ENCODE measurements at regions not wholly inside any gene's neighbourhood (a gene's known extent, or its start where the extent isn't known, plus 50 kb on each side); places are given as distances from the start of the nearest gene placed in this dataset.
"Not testable (repeated sequence)": the region's sequence is repeated elsewhere in the genome, so short reads cannot be mapped to it uniquely, and the experiment has no call there.

DNA sequence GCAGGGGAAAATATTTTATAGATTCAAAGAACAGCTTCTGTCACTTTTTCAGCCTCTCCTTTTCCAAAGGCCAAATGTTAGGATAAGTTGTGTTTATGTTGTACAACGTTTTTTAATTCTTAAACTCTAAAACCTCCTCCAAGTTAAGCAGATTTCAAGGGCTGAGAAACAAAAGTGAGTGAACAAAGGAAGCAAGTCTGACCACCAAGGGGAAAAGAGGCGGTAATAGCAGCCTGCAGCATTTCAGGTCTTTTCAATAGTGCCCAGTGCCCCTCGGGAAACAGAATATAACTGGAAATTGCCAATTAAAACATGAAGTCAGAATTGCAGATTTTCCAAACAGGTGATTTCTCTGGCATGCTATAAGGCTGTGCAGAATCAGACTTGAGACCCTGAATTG, 510.0 kb upstream of the HTR2C start:
- Histone ChIP-seq H3K9me3 (ENCODE audit: low read length) (no peaks in the 10 kb centered on the region), H2AFZ (ENCODE audit: low read depth, low read length) (no peak overlapping the region), H3K36me3 (ENCODE audit: insufficient read depth, low read length) (no peaks in the 10 kb centered on the region), H3K27me3 (ENCODE audit: insufficient read depth, low read length) (peaks cover 2% of the 10 kb centered on the region), H3K4me3 (ENCODE audit: low read length) (no peak overlapping the region), H3K4me1 (ENCODE audit: insufficient read depth, low read length) (no peaks in the 10 kb centered on the region)

DNA sequence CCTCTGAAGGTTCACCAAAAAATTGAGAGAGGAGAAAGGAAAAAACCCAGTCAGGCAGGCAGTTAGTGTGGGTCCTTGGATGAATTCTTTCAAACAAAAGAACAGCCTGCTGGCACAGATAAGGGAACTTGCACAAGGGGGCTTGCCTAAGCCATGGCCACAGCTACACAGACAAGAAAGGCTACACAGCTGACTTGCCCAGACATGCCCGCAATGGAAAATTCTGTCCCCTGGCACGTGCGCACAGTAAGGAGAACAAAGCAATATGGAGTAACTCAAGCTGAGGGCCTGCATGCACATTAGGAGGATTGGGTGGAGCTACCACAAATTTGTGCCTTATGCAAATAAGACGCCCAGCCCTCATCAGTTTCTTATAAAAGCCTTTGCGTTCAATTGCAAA, 512.5 kb upstream of the HTR2C start:
- no peaks in the 10 kb centered on the region for H3K4me1 ChIP-seq (ENCODE audit: insufficient read depth, low read length)
- H3K27me3 ChIP-seq (ENCODE audit: insufficient read depth, low read length): peaks cover 2% of the 10 kb centered on the region
- H3K9me3 ChIP-seq (ENCODE audit: low read length): no peaks in the 10 kb centered on the region
- no peaks in the 10 kb centered on the region for H3K36me3 ChIP-seq (ENCODE audit: insufficient read depth, low read length)
- H2AFZ ChIP-seq (ENCODE audit: low read depth, low read length): peak overlapping the region; percentile 28
- H3K4me3 ChIP-seq (ENCODE audit: low read length): no peak overlapping the region

DNA sequence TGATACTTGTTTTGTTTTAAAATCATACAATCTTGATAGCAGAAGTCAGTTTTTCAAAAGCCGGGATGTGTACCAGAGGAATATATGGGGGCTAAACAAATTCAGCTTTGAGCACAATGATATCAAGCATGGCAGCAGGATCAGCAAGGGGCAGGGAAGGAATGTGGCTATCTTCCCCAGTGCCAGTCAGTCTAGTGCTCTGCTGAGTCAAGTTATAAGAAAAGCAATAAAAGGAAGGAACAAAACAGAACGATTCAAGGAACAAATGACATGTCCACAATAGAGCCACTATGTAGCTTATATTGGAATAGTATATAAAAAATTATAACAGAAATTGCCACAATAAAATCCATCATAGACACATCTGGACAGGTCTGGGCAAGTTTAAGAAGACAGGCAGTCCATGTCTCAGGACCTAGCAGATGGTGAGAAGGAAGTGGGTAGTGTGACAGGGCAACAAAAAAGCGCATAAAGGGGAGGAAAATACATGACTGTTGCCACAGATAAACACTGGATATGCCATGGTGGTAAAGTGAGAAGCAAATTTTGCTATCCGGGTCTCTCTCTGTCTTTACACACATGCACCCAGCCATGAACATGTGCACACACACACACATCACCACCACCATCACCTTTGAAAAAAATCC, 518.2 kb upstream of the HTR2C start:
- Histone ChIP-seq H3K36me3 (ENCODE audit: insufficient read depth, low read length) (no peaks in the 10 kb centered on the region), H3K9me3 (ENCODE audit: low read length) (no peaks in the 10 kb centered on the region), H2AFZ (ENCODE audit: low read depth, low read length) (no peak overlapping the region), H3K4me3 (ENCODE audit: low read length) (no peak overlapping the region), H3K4me1 (ENCODE audit: insufficient read depth, low read length) (no peaks in the 10 kb centered on the region), H3K27me3 (ENCODE audit: insufficient read depth, low read length) (no peaks in the 10 kb centered on the region)

DNA sequence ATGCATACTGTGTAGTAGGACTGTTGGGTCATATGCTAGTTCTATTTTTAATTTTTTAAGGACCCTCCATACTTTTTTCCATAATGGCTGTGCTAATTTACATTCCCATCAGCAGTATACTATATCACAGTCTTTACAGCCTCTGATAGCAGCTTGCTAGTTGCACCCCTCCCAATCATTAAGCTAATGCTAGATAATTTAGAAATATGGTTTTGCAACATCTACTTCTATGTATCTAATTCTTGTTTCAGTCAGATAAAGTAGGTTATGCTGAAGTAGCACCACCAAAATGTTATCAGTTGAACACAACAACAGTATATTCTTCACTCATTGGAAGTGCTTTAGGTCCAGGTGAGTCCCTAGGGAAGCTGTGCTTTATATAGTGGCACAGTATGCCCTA, 522.7 kb upstream of the HTR2C start:
- no peaks in the 10 kb centered on the region for H3K4me1 ChIP-seq (ENCODE audit: insufficient read depth, low read length)
- no peak overlapping the region for H3K4me3 ChIP-seq (ENCODE audit: low read length)
- no peaks in the 10 kb centered on the region for H3K27me3 ChIP-seq (ENCODE audit: insufficient read depth, low read length)
- no peaks in the 10 kb centered on the region for H3K36me3 ChIP-seq (ENCODE audit: insufficient read depth, low read length)
- H3K9me3 ChIP-seq (ENCODE audit: low read length): no peaks in the 10 kb centered on the region
- no peak overlapping the region for H2AFZ ChIP-seq (ENCODE audit: low read depth, low read length)

DNA sequence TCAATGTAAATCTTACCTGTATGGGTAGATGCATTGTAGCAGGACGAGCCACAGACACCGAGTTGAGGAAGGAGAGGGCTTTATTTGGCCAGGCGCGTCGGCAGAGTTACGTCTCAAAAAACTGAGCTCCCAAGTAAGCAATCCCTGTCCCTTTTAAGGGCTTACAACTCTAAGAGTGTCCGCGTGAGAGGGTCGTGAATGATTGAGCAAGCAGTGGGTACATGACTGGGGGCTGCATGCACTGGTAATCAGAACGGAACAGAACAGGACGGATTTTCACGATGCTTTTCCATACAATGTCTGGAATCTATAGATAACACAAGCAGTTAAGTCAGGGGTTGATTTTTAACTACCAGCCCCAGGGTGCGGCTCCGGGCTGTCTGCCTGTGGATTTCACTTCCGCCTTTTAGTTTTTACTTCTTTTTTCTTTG, 524.9 kb upstream of the HTR2C start:
- Histone ChIP-seq H3K36me3 (ENCODE audit: insufficient read depth, low read length) (no peaks in the 10 kb centered on the region), H3K4me1 (ENCODE audit: insufficient read depth, low read length) (no peaks in the 10 kb centered on the region), H3K4me3 (ENCODE audit: low read length) (no peak overlapping the region), H2AFZ (ENCODE audit: low read depth, low read length) (no peak overlapping the region), H3K9me3 (ENCODE audit: low read length) (no peaks in the 10 kb centered on the region), H3K27me3 (ENCODE audit: insufficient read depth, low read length) (no peaks in the 10 kb centered on the region)

DNA sequence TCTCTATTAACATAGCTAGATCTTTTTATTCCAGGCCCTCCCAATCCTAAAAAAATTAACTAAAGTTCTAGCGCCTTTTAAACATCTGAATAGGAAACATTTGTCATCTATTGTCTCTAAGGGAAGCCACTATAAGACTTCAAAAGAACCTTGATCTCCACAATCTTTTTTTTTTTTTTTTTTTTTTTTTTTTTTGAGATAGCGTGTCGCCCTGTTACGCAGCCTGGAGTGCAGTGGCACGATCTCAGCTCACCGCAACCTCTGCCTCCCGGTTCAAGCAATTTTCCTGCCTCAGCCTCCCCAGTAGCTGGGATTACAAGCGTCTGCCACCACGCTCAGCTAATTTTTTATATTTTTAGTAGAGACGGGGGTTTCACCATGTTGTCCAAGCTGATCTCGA, 526.5 kb upstream of the HTR2C start:
- H3K27me3 ChIP-seq (ENCODE audit: insufficient read depth, low read length); H3K4me3 ChIP-seq (ENCODE audit: low read length); H2AFZ ChIP-seq (ENCODE audit: low read depth, low read length); H3K4me1 ChIP-seq (ENCODE audit: insufficient read depth, low read length); H3K36me3 ChIP-seq (ENCODE audit: insufficient read depth, low read length); H3K9me3 ChIP-seq (ENCODE audit: low read length): not testable (repeated sequence)

DNA sequence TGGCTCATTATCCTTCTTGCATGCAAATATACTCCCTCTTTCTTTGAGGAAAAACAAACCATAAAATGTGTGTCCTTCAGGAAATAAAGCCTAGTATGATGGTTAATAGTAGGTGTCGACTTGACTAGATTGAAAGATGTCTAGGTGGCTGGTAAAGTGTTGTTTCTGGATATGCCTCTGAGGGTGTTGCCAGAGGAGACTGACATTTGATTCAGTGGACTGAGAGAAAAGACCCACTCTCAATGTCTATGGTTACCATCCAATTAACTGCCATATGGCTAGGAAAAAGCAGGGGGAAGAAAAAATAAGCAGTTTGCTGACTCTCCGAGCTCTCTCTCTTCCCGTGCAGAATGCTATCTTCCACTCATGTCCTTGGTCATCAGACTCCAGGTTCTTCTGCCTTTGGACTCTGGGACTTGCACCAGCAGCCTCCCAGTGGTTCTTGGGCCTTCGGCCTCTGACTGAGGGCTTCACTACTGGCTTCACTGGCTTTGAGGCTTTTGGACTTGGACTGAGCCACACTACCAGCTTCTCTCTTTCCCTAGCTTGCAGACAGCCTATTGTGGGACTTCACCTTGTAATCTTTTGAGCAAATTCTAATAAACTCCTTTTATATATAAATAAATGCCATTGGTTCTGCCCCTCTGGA, 532.1 kb upstream of the HTR2C start:
- H3K9me3 ChIP-seq (ENCODE audit: low read length): no peaks in the 10 kb centered on the region
- no peaks in the 10 kb centered on the region for H3K4me1 ChIP-seq (ENCODE audit: insufficient read depth, low read length)
- no peak overlapping the region for H3K4me3 ChIP-seq (ENCODE audit: low read length)
- H2AFZ ChIP-seq (ENCODE audit: low read depth, low read length): no peak overlapping the region
- no peaks in the 10 kb centered on the region for H3K36me3 ChIP-seq (ENCODE audit: insufficient read depth, low read length)
- no peaks in the 10 kb centered on the region for H3K27me3 ChIP-seq (ENCODE audit: insufficient read depth, low read length)

DNA sequence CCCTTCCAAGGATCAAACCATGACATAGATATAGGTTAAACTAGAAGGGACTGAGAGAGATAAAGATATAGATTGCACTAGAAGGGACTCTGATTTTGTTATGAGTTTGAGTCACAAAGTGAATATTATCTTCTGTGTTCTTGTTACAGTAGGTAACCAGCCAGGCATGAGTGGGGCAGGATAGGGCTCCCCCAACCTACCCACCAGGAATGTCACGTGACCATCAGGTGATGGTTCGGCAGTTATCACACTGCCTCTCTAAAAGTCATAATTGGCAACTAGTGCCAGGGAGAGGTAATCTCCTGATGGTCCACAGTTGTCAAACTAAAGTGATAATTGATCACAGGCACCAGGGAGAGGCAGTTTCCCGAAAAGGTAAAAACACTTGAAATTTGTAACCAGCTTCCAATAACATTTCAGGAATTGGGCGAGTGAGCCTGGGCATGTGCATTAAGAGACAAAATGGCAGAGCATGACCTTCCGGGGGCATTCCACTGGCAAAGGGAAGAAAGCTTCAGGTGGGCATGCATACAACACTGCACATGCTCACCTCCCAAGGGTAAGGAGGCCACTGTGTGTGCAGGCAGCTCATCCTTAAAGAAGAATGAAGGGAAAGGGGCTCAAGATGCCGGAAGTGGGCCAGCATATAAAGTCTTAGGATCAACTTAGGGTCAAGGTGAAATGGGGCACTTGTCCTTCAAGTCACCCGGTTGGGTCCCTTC, 533.6 kb upstream of the HTR2C start:
- Histone ChIP-seq H3K4me1 (ENCODE audit: insufficient read depth, low read length) (no peaks in the 10 kb centered on the region), H3K36me3 (ENCODE audit: insufficient read depth, low read length) (no peaks in the 10 kb centered on the region)

DNA sequence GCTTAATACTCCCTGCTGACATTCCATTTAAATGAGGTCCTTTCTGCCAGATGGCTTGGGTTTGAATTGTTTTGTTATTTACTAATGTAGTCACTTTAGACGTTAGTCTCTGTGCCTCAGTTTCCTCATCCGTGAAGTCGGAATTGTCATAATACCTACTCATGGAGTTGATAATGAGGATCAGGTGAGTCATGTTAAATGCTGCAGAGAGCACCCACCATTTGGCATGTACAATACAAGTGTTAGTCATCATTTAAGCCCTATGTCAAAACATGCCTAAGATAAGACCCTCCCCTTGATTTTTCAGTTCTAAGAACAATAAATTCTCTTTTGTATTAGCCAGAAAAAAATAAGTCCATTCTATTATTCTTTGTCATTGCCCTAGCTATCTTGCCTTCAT, 534.8 kb upstream of the HTR2C start:
- Histone ChIP-seq H3K4me1 (ENCODE audit: insufficient read depth, low read length) (no peaks in the 10 kb centered on the region), H3K36me3 (ENCODE audit: insufficient read depth, low read length) (no peaks in the 10 kb centered on the region), H3K4me3 (ENCODE audit: low read length) (no peak overlapping the region), H3K9me3 (ENCODE audit: low read length) (no peaks in the 10 kb centered on the region), H2AFZ (ENCODE audit: low read depth, low read length) (no peak overlapping the region), H3K27me3 (ENCODE audit: insufficient read depth, low read length) (no peaks in the 10 kb centered on the region)

More for the DNA sequence above, 533.6 kb upstream of the HTR2C start:
- Histone ChIP-seq H3K9me3 (ENCODE audit: low read length) (no peaks in the 10 kb centered on the region), H3K4me3 (ENCODE audit: low read length) (no peak overlapping the region), H2AFZ (ENCODE audit: low read depth, low read length) (no peak overlapping the region), H3K27me3 (ENCODE audit: insufficient read depth, low read length) (no peaks in the 10 kb centered on the region)

DNA sequence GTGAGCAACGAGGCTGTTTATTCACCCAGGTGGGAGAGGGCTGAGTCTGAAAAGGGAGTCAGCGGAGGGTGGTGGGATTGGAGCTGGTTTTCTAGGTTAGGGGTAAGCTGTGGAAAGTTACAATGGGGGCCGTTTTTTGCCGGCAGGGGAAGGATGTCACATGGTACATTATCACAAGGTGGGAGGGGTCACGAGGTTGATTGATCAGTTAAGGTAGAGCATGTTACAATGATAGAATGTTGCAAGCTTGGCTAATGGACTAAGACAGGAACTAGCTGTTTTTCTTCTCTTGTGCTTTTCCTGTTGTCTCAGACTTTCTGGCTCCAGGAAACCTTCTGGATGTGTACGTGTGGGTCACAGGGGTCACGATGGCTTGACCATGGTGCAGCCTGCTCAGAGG, 536.3 kb upstream of the HTR2C start:
- Histone ChIP-seq H2AFZ (ENCODE audit: low read depth, low read length) (no peak overlapping the region), H3K4me1 (ENCODE audit: insufficient read depth, low read length) (no peaks in the 10 kb centered on the region), H3K9me3 (ENCODE audit: low read length) (no peaks in the 10 kb centered on the region), H3K4me3 (ENCODE audit: low read length) (no peak overlapping the region), H3K27me3 (ENCODE audit: insufficient read depth, low read length) (peaks cover 4% of the 10 kb centered on the region), H3K36me3 (ENCODE audit: insufficient read depth, low read length) (no peaks in the 10 kb centered on the region)

DNA sequence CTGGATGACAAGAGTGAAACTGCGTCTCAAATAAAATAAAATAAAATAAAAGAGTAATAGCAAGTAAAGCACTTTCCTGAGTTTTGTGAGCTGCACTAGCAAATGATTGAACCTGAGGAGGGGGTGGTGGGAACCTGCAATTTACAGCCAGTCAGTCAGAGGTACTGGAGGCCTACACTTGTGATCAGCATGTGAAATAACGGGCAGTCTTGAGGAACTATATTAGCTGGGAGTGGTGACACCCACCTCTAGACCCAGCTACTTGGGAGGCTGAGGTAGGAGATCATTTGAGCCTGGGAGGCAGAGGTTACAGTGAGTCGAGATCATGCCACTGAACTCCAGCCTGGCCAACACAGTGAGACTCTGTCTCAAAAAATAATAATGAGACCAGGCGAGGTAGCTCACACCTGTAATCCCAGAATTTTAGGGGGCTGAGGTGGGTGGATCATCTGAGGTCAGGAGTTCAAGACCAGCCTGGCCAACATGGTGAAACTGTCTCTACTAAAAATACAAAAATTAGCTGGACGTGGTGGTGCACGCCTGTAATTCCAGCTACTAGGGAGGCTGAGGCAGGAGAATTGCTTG, 537.1 kb upstream of the HTR2C start:
- Histone ChIP-seq H3K9me3 (ENCODE audit: low read length) (no peaks in the 10 kb centered on the region), H3K4me1 (ENCODE audit: insufficient read depth, low read length) (no peaks in the 10 kb centered on the region), H3K4me3 (ENCODE audit: low read length) (no peak overlapping the region), H3K27me3 (ENCODE audit: insufficient read depth, low read length) (peaks cover 4% of the 10 kb centered on the region), H2AFZ (ENCODE audit: low read depth, low read length) (no peak overlapping the region), H3K36me3 (ENCODE audit: insufficient read depth, low read length) (no peaks in the 10 kb centered on the region)

DNA sequence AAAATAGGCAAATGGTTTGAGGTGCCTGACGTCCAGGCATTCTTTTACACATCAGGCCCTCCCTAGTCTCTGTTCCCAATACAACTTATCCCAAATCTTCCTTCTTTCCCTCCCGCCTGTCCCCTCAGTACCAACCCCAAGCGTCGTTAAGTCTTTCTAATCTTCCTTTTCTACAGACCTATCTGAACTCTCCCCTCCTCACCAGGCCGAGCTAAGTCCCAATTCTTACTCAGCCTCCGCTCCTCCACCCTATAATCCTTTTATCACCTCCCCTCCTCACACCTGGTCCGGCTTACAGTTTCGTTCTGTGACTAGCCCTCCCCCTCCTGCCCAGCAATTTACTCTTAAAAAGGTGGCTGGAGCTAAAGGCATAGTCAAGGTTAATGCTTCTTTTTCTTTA, 542.4 kb upstream of the HTR2C start:
- not testable (repeated sequence) for H3K36me3 ChIP-seq (ENCODE audit: insufficient read depth, low read length); H2AFZ ChIP-seq (ENCODE audit: low read depth, low read length); H3K9me3 ChIP-seq (ENCODE audit: low read length); H3K27me3 ChIP-seq (ENCODE audit: insufficient read depth, low read length); H3K4me3 ChIP-seq (ENCODE audit: low read length); H3K4me1 ChIP-seq (ENCODE audit: insufficient read depth, low read length)

DNA sequence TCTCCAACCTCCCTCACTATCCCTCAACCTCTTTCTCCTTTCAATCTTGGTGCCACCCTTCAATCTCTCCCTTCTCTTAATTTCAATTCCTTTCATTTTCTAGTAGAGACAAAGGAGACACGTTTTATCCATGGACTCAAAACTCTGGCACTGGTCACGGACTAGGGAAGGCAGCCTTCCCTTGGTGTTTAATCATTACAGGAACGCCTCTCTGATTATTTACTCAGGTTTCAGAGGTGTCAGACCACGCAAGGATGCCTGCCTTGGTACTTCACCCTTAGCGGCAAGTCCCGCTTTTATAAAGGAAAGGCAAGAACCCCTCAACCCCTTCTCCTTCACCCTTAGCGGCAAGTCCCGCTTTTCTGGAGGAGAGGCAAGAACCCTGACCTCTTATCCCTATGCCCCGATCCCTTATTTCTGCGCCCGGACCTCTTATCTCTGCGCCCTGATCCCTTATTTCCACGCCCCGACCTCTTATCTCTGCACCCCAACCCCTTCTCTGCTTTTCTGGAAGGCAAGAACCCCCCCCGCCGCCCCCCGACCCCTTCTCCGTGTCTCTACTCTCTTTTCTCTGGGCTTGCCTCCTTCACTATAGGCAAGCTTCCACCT, 543.1 kb upstream of the HTR2C start:
- not testable (repeated sequence) for H3K4me1 ChIP-seq (ENCODE audit: insufficient read depth, low read length); H3K4me3 ChIP-seq (ENCODE audit: low read length)

More for the DNA sequence above, 543.1 kb upstream of the HTR2C start:
- H3K9me3 ChIP-seq (ENCODE audit: low read length); H3K27me3 ChIP-seq (ENCODE audit: insufficient read depth, low read length); H3K36me3 ChIP-seq (ENCODE audit: insufficient read depth, low read length); H2AFZ ChIP-seq (ENCODE audit: low read depth, low read length): not testable (repeated sequence)

All from neuron (in vitro differentiated cells).